ENCODE measurements at regions not wholly inside any gene's neighbourhood (a gene's known extent, or its start where the extent isn't known, plus 50 kb on each side); places are given as distances from the start of the nearest gene placed in this dataset.
"Not testable (repeated sequence)": the region's sequence is repeated elsewhere in the genome, so short reads cannot be mapped to it uniquely, and the experiment has no call there.

GRCh38 chr4:187732524-187732923, 263.0 kb upstream of the ZFP42 start:
- no peaks in the 10 kb centered on the region for H3K27me3 Mint-ChIP-seq (ENCODE audit: low read depth)
- H3K4me1 Mint-ChIP-seq (ENCODE audit: low read depth) = no peaks in the 10 kb centered on the region
- POLR2A ChIA-PET = no interaction called here
- no peak for DNase-seq
- H3K4me3 Mint-ChIP-seq = no peak overlapping the region
- H3K9me3 Mint-ChIP-seq (ENCODE audit: insufficient read depth) = peaks cover 27% of the 10 kb centered on the region
- H3K36me3 Mint-ChIP-seq (ENCODE audit: low read depth) = no peaks in the 10 kb centered on the region
- ATAC-seq = no peak
- no peak overlapping the region for H3K27ac Mint-ChIP-seq
- CTCF ChIA-PET = no interaction called here

DNA sequence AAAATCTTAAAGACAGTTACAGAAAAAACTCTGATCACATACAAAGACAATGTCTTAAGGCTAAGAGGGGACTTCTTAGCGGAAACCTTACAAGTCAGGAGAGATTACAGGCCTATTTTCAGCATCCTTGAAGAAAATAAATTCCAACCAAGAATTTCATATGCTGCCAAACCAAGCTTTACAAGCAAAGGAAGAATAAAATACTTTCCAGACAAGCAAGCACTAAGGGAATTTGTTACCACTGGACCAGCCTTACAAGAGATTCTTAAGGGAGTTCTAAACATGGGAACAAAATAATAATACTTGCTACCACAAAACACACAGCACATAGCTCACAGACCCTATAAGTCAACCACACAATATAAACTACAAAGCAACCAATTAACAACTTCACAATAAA, 255.8 kb upstream of the ZFP42 start:
- no peaks in the 10 kb centered on the region for H3K4me1 Mint-ChIP-seq (ENCODE audit: low read depth)
- ATAC-seq (no peak), DNase-seq (no peak)
- ChIA-PET POLR2A (no interaction called here), CTCF (no interaction called here)
- H3K4me3 Mint-ChIP-seq = no peak overlapping the region
- H3K36me3 Mint-ChIP-seq (ENCODE audit: low read depth) = no peaks in the 10 kb centered on the region
- peaks cover 22% of the 10 kb centered on the region for H3K9me3 Mint-ChIP-seq (ENCODE audit: insufficient read depth)
- no peaks in the 10 kb centered on the region for H3K27me3 Mint-ChIP-seq (ENCODE audit: low read depth)
- no peak overlapping the region for H3K27ac Mint-ChIP-seq

GRCh38 chr4:187744911-187745310, 250.7 kb upstream of the ZFP42 start:
- Mint-ChIP-seq H3K4me1 (ENCODE audit: low read depth) (no peaks in the 10 kb centered on the region), H3K27ac (no peak overlapping the region), H3K4me3 (no peak overlapping the region), H3K27me3 (ENCODE audit: low read depth) (no peaks in the 10 kb centered on the region), H3K36me3 (ENCODE audit: low read depth) (no peaks in the 10 kb centered on the region), H3K9me3 (ENCODE audit: insufficient read depth) (peaks cover 27% of the 10 kb centered on the region)
- DNase-seq (no peak), ATAC-seq (no peak)
- POLR2A ChIA-PET = no interaction called here
- CTCF ChIA-PET = no interaction called here

GRCh38 chr4:187750652-187751051, 244.9 kb upstream of the ZFP42 start:
- CTCF ChIA-PET; H3K4me1 Mint-ChIP-seq (ENCODE audit: low read depth); ATAC-seq; H3K27me3 Mint-ChIP-seq (ENCODE audit: low read depth); H3K4me3 Mint-ChIP-seq; POLR2A ChIA-PET; H3K36me3 Mint-ChIP-seq (ENCODE audit: low read depth); DNase-seq; H3K27ac Mint-ChIP-seq: not testable (repeated sequence)
- H3K9me3 Mint-ChIP-seq (ENCODE audit: insufficient read depth) = peaks cover 32% of the 10 kb centered on the region

- H3K4me1 Mint-ChIP-seq (ENCODE audit: low read depth) = no peaks in the 10 kb centered on the region
- no peak for ATAC-seq
- POLR2A ChIA-PET = no interaction called here
- H3K4me3 Mint-ChIP-seq = no peak overlapping the region
- no peaks in the 10 kb centered on the region for H3K36me3 Mint-ChIP-seq (ENCODE audit: low read depth)
- CTCF ChIA-PET = no interaction called here
- H3K9me3 Mint-ChIP-seq (ENCODE audit: insufficient read depth) = peaks cover 8% of the 10 kb centered on the region
- H3K27me3 Mint-ChIP-seq (ENCODE audit: low read depth) = no peaks in the 10 kb centered on the region
- no peak overlapping the region for H3K27ac Mint-ChIP-seq
- DNase-seq = no peak
Observed at GRCh38 chr4:187767158-187767557, 228.4 kb upstream of the ZFP42 start.

DNA sequence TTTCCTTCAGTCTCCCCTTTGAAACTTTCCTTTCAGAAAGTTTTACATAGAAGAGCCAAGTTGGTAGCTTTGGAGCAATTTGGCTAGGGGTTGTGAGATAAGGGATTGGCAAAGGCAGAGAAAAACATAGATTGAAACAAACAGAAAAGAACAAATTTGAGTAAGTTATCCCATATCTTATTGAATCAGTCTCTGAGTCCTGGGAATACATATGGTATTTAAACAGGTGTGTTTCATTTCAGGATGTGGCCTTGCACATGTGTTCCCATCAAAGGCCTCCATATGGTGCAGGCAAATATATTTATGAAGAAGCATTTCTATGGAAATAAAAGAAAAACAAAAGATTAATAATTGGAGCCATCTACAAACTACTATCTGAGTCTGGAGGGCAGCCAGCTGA, 227.9 kb upstream of the ZFP42 start:
- no peaks in the 10 kb centered on the region for H3K36me3 Mint-ChIP-seq (ENCODE audit: low read depth)
- H3K4me1 Mint-ChIP-seq (ENCODE audit: low read depth) = no peaks in the 10 kb centered on the region
- no peak for DNase-seq
- no peak overlapping the region for H3K4me3 Mint-ChIP-seq
- peaks cover 5% of the 10 kb centered on the region for H3K9me3 Mint-ChIP-seq (ENCODE audit: insufficient read depth)
- H3K27ac Mint-ChIP-seq = no peak overlapping the region
- no peak for ATAC-seq
- ChIA-PET POLR2A (no interaction called here), CTCF (no interaction called here)
- H3K27me3 Mint-ChIP-seq (ENCODE audit: low read depth) = no peaks in the 10 kb centered on the region

DNA sequence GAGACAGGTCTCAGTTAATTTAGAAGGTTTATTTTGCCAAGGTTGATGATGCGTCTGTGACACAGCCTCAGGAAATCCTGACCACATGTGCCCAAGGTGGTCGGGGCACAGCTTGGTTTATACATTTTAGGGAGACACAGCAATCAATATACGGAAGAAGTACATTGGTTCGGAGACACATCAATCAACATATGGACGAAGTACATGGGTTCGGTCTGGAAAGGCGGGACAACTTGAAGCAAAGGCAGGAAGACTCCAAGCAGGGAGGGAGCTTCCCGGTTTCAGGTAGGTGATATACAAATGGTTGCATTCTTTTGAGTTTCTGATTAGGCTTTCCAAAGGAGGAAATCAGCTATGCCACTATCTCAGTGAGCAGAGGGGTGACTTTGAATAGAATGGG, 225.2 kb upstream of the ZFP42 start:
- ATAC-seq (no peak), DNase-seq (no peak)
- H3K27me3 Mint-ChIP-seq (ENCODE audit: low read depth) = no peaks in the 10 kb centered on the region
- no peaks in the 10 kb centered on the region for H3K36me3 Mint-ChIP-seq (ENCODE audit: low read depth)
- peaks cover 12% of the 10 kb centered on the region for H3K9me3 Mint-ChIP-seq (ENCODE audit: insufficient read depth)
- no peak overlapping the region for H3K27ac Mint-ChIP-seq
- no peaks in the 10 kb centered on the region for H3K4me1 Mint-ChIP-seq (ENCODE audit: low read depth)
- ChIA-PET POLR2A (no interaction called here), CTCF (no interaction called here)
- no peak overlapping the region for H3K4me3 Mint-ChIP-seq

DNA sequence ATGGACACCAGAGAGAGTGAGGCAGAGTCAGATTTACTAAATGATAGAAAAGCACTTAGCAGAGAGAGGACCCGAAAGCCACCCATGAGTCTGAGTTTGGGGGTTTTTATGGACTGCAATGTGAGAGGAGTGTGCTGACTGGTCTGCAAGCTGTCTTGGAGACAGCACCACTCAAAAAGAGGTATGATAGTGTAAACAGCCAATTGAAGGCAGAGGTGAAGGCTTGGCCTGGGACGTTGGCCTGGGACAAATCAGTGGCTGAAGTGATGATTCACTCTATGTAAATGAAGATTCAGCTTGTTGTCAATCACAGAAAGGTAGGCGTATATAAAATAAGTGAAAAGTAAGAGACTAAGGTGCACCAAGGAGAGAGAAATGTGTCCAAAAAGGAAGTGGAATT, 217.6 kb upstream of the ZFP42 start:
- ChIA-PET POLR2A (no interaction called here), CTCF (no interaction called here)
- DNase-seq (no peak), ATAC-seq (no peak)
- Mint-ChIP-seq H3K4me3 (no peak overlapping the region), H3K36me3 (ENCODE audit: low read depth) (no peaks in the 10 kb centered on the region), H3K27ac (no peak overlapping the region), H3K9me3 (ENCODE audit: insufficient read depth) (peaks cover 29% of the 10 kb centered on the region), H3K4me1 (ENCODE audit: low read depth) (no peaks in the 10 kb centered on the region), H3K27me3 (ENCODE audit: low read depth) (no peaks in the 10 kb centered on the region)

DNA sequence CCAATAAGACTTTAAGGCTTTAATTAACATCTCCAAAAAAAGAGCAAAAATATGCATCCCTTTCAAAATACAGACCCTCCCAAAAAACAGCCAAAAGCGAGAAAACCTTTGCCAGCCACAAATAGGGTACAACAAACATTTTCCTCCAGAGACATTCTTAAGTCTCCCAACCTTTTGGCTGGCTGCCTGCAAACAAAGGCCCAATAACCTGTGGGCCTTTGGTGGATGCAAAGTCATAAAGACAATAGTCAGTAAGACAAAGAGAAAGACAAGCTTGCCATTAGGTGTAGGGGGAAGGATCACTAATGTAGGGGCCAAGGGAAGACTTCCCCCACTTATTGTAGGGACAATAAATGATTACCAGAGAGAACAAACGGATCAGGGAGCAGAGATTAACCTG, 215.5 kb upstream of the ZFP42 start:
- peaks cover 24% of the 10 kb centered on the region for H3K9me3 Mint-ChIP-seq (ENCODE audit: insufficient read depth)
- H3K4me1 Mint-ChIP-seq (ENCODE audit: low read depth) = no peaks in the 10 kb centered on the region
- no peak overlapping the region for H3K4me3 Mint-ChIP-seq
- H3K36me3 Mint-ChIP-seq (ENCODE audit: low read depth) = no peaks in the 10 kb centered on the region
- ChIA-PET POLR2A (no interaction called here), CTCF (no interaction called here)
- no peak for ATAC-seq
- H3K27ac Mint-ChIP-seq = no peak overlapping the region
- no peaks in the 10 kb centered on the region for H3K27me3 Mint-ChIP-seq (ENCODE audit: low read depth)
- DNase-seq = no peak

DNA sequence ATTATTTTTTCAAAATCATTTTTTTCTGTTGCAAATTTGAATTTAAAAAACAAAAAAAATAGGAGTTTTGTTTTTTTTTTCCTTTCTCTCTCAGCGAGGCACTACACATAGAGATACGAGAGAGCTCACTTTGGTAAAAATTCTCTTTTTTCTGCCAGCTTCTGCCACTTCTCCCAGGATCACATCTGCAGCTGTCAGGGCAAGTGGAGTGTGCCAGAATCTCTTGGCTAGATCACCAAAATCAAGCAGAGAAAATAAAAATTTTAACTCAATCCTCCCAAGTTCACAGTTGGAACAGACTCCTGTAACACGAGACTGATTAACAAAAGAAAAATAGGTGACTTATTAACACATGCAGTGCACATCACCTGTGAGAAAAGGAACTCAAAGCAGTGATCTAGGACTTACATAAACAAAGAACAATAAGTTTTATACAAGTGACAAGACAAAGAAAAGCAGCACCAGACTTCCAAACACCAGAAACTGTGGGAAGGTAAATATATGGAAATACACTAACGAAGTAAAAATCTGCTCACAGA, 213.2 kb upstream of the ZFP42 start:
- H3K27ac Mint-ChIP-seq = no peak overlapping the region
- H3K27me3 Mint-ChIP-seq (ENCODE audit: low read depth) = no peaks in the 10 kb centered on the region
- H3K4me1 Mint-ChIP-seq (ENCODE audit: low read depth) = no peaks in the 10 kb centered on the region
- no peaks in the 10 kb centered on the region for H3K36me3 Mint-ChIP-seq (ENCODE audit: low read depth)
- DNase-seq (no peak), ATAC-seq (no peak)
- ChIA-PET POLR2A (no interaction called here), CTCF (no interaction called here)
- H3K9me3 Mint-ChIP-seq (ENCODE audit: insufficient read depth) = peaks cover 11% of the 10 kb centered on the region
- no peak overlapping the region for H3K4me3 Mint-ChIP-seq

DNA sequence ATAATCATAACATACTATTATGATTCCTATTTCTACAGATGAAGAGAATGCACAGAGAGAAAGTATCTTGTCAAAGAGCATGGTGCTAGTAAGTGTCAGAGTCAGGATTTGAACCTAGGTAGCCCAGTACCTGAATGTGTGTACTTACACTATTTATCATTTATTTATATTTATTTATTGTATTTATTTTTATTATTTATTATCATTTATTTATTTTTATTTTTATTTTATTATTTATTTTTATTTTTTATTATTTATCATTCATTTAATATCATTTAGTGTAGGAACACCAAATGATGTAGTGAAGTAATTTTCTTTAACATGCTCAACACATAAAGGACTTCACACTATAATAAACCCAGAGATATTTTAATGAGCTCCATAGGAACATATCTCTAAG, 209.4 kb upstream of the ZFP42 start:
- H3K27me3 Mint-ChIP-seq (ENCODE audit: low read depth) = no peaks in the 10 kb centered on the region
- CTCF ChIA-PET = no interaction called here

GRCh38 chr4:187789078-187789477, 206.5 kb upstream of the ZFP42 start:
- DNase-seq (no peak), ATAC-seq (no peak)
- ChIA-PET POLR2A (no interaction called here), CTCF (no interaction called here)
- Mint-ChIP-seq H3K27me3 (ENCODE audit: low read depth) (no peaks in the 10 kb centered on the region), H3K36me3 (ENCODE audit: low read depth) (no peaks in the 10 kb centered on the region), H3K27ac (no peak overlapping the region), H3K9me3 (ENCODE audit: insufficient read depth) (peaks cover 11% of the 10 kb centered on the region), H3K4me3 (no peak overlapping the region), H3K4me1 (ENCODE audit: low read depth) (no peaks in the 10 kb centered on the region)

More for the DNA sequence above, 209.4 kb upstream of the ZFP42 start:
- Mint-ChIP-seq H3K27ac (no peak overlapping the region), H3K36me3 (ENCODE audit: low read depth) (no peaks in the 10 kb centered on the region), H3K4me1 (ENCODE audit: low read depth) (no peaks in the 10 kb centered on the region), H3K9me3 (ENCODE audit: insufficient read depth) (peaks cover 10% of the 10 kb centered on the region), H3K4me3 (no peak overlapping the region)
- no peak for ATAC-seq
- DNase-seq = no peak
- POLR2A ChIA-PET = no interaction called here

- H3K4me3 Mint-ChIP-seq = no peak overlapping the region
- H3K9me3 Mint-ChIP-seq (ENCODE audit: insufficient read depth) = peaks cover 21% of the 10 kb centered on the region
- ChIA-PET CTCF (no interaction called here), POLR2A (no interaction called here)
- DNase-seq = no peak
- no peaks in the 10 kb centered on the region for H3K27me3 Mint-ChIP-seq (ENCODE audit: low read depth)
- H3K36me3 Mint-ChIP-seq (ENCODE audit: low read depth) = no peaks in the 10 kb centered on the region
- ATAC-seq = no peak
- no peaks in the 10 kb centered on the region for H3K4me1 Mint-ChIP-seq (ENCODE audit: low read depth)
- H3K27ac Mint-ChIP-seq = no peak overlapping the region
Observed at GRCh38 chr4:187795737-187796136, 199.8 kb upstream of the ZFP42 start.
